GM21528 (cell line): ENCODE measurements at regions not wholly inside any gene's neighbourhood (a gene's known extent, or its start where the extent isn't known, plus 50 kb on each side); places are given as distances from the start of the nearest gene placed in this dataset.

Source experiments
- ATAC-seq: cut with Tn5 transposase; IDR thresholded peaks from one replicate; pipeline ENCODE4 v1.9.1; 2021; ENCODE audit warnings: mild to moderate bottlenecking, moderate library complexity; ENCODE audit not compliant: unreplicated experiment, low FRiP score

- ATAC-seq = no peak
Measured at GRCh38 chr13:32905063-32905863, 111.0 kb upstream of the KL start.

- no peak for ATAC-seq
Measured at GRCh38 chr13:32905864-32906180, 110.4 kb upstream of the KL start.

GRCh38 chr13:32907211-32907610 lies 109.0 kb upstream of the KL start:
- ATAC-seq = no peak

GRCh38 chr13:32910530-32910929 lies 105.7 kb upstream of the KL start:
- ATAC-seq = no peak

- ATAC-seq = no peak
Measured at GRCh38 chr13:32911506-32911905, 104.7 kb upstream of the KL start.

- ATAC-seq = no peak
Measured at GRCh38 chr13:32914686-32915085, 101.5 kb upstream of the KL start.

GRCh38 chr13:32917504-32917903 lies 98.7 kb upstream of the KL start:
- ATAC-seq = no peak

- no peak for ATAC-seq
Measured at GRCh38 chr13:32923725-32924124, 92.5 kb upstream of the KL start.

GRCh38 chr13:32924886-32925285 lies 91.3 kb upstream of the KL start:
- ATAC-seq = no peak

- ATAC-seq = no peak
Measured at GRCh38 chr13:32925506-32925905, 90.7 kb upstream of the KL start.

GRCh38 chr13:32932376-32932775 lies 83.8 kb upstream of the KL start:
- no peak for ATAC-seq

- no peak for ATAC-seq
Measured at GRCh38 chr13:32936716-32937115, 79.5 kb upstream of the KL start.

GRCh38 chr13:32938314-32938713 lies 77.9 kb upstream of the KL start:
- no peak for ATAC-seq

- no peak for ATAC-seq
Measured at GRCh38 chr13:32938907-32939306, 77.3 kb upstream of the KL start.

GRCh38 chr13:32940601-32941000 lies 75.6 kb upstream of the KL start:
- ATAC-seq = no peak

- ATAC-seq = no peak
Measured at GRCh38 chr13:32941368-32941767, 74.9 kb upstream of the KL start.

GRCh38 chr13:32946558-32946957 lies 69.7 kb upstream of the KL start:
- ATAC-seq = no peak

- no peak for ATAC-seq
Measured at GRCh38 chr13:32947411-32948276, 68.6 kb upstream of the KL start.

- ATAC-seq = no peak
Measured at GRCh38 chr13:32949820-32950219, 66.4 kb upstream of the KL start.

GRCh38 chr13:32951580-32951979 lies 64.6 kb upstream of the KL start:
- no peak for ATAC-seq

- ATAC-seq = no peak
Measured at GRCh38 chr13:32955881-32956594, 60.2 kb upstream of the KL start.
